Cardiac muscle cell (in vitro differentiated cells and primary cell): ENCODE measurements at regions not wholly inside any gene's neighbourhood (a gene's known extent, or its start where the extent isn't known, plus 50 kb on each side); places are given as distances from the start of the nearest gene placed in this dataset.
A peak's percentile ranks its signal among the peaks of the same experiment; 100 is the strongest.

Experiments used
- DNase-seq, 2 donors: peaks; one replicate each; pipeline versions ENCODE4 v3.0.0 to v3.0.0-alpha.2; 2010 to 2017; ENCODE audit warnings: low read depth in 1 of 2, low spot score in 1 of 2
- H3K27ac ChIP-seq: fragments of 200-600 bp; sonication (generic); 2 replicates; pipeline ENCODE4 v1.5.1; 2016
- H3K27me3 ChIP-seq: fragments of 200-600 bp; sonication (generic); 2 replicates; pipeline ENCODE4 v1.6.0; 2016; ENCODE audit warnings: control low read depth
- H3K36me3 ChIP-seq: fragments of 200-600 bp; sonication (generic); 2 replicates; pipeline ENCODE4 v1.5.1; 2016; ENCODE audit warnings: control low read depth
- H3K4me1 ChIP-seq: fragments of 200-600 bp; sonication (generic); 2 replicates; pipeline ENCODE4 v1.8.1; 2017; ENCODE audit warnings: low read depth, mild to moderate bottlenecking, mixed run types
- H3K4me3 ChIP-seq: fragments of 200-600 bp; sonication (generic); 2 replicates; pipeline ENCODE4 v1.5.1; 2016; ENCODE audit warnings: mild to moderate bottlenecking
- H3K9me3 ChIP-seq: fragments of 200-600 bp; sonication (generic); 2 replicates; pipeline ENCODE4 v1.5.1; 2017; ENCODE audit warnings: low read depth, mild to moderate bottlenecking, control low read depth
- TF ChIP-seq, protein P1 (sequence below): IDR thresholded peaks from 2 replicates; pipeline ENCODE4 v1.5.1; 2012; ENCODE audit warnings: low read depth, mild to moderate bottlenecking, low read length

- Histone ChIP-seq H3K27ac (no peak overlapping the region), H3K9me3 (no peaks in the 10 kb centered on the region), H3K4me3 (no peak overlapping the region), H3K27me3 (no peaks in the 10 kb centered on the region), H3K4me1 (no peaks in the 10 kb centered on the region), H3K36me3 (no peaks in the 10 kb centered on the region)
- no peak for DNase-seq
- TF ChIP-seq, protein P1, sequence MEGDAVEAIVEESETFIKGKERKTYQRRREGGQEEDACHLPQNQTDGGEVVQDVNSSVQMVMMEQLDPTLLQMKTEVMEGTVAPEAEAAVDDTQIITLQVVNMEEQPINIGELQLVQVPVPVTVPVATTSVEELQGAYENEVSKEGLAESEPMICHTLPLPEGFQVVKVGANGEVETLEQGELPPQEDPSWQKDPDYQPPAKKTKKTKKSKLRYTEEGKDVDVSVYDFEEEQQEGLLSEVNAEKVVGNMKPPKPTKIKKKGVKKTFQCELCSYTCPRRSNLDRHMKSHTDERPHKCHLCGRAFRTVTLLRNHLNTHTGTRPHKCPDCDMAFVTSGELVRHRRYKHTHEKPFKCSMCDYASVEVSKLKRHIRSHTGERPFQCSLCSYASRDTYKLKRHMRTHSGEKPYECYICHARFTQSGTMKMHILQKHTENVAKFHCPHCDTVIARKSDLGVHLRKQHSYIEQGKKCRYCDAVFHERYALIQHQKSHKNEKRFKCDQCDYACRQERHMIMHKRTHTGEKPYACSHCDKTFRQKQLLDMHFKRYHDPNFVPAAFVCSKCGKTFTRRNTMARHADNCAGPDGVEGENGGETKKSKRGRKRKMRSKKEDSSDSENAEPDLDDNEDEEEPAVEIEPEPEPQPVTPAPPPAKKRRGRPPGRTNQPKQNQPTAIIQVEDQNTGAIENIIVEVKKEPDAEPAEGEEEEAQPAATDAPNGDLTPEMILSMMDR = no peak
Observed at GRCh38 chr5:35356725-35357124, 126.4 kb upstream of the PRLR start.

DNA sequence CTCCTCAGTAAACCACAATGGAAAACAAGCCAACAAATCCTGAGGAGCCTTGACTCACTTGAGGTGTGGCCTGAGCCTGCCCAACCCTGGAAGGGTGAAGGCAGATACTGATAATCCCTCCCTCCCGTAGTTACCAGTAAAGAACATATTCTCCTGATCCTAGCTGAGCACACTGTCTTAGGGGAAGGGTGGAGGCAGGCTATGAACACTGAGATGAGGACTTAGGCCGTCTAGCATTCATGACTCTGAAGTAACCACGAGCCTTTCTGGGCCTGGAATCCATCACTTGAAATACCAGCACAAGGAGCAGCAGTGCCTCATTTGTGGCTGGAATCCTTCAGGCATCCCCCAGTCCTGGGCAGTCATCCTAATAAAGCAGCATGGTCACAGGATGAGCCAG lies 124.5 kb upstream of the PRLR start:
- H3K36me3 ChIP-seq = no peaks in the 10 kb centered on the region
- no peak overlapping the region for H3K27ac ChIP-seq
- no peaks in the 10 kb centered on the region for H3K27me3 ChIP-seq
- H3K9me3 ChIP-seq = no peaks in the 10 kb centered on the region
- TF ChIP-seq, protein P1 = no peak
- no peaks in the 10 kb centered on the region for H3K4me1 ChIP-seq
- H3K4me3 ChIP-seq = no peak overlapping the region
- DNase-seq = peak in 1 of 2 donors; percentile 8

- Histone ChIP-seq H3K27ac (no peak overlapping the region), H3K4me1 (no peaks in the 10 kb centered on the region), H3K4me3 (no peak overlapping the region), H3K9me3 (no peaks in the 10 kb centered on the region), H3K27me3 (no peaks in the 10 kb centered on the region), H3K36me3 (no peaks in the 10 kb centered on the region)
- peak in 1 of 2 donors; percentile 38 for DNase-seq
- TF ChIP-seq, protein P1 = peak; percentile 25
Observed at GRCh38 chr5:35345222-35345621, 114.9 kb upstream of the PRLR start.

DNA sequence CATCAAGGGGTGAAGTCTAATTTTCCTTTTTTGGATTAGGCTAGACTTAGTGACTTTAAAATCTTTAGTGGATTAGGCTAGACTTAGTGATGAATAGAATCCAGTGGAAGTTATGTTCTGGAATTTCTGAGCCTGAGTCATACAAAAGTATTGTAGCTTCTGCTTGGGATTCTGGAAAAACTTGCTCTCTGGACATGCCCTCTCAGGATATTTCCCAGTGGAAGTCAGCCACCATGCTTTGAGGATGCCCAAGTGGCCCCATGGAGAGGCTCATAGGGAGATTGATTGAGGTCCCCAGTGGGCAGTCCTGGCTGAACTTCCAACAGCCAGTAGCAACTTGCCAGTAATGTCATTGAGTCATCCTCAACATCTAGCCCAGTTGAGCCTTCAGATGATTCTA lies 112.4 kb upstream of the PRLR start:
- DNase-seq = no peak
- H3K27me3 ChIP-seq = no peaks in the 10 kb centered on the region
- no peak overlapping the region for H3K4me3 ChIP-seq
- TF ChIP-seq, protein P1 = no peak
- peaks cover 3% of the 10 kb centered on the region for H3K4me1 ChIP-seq
- no peaks in the 10 kb centered on the region for H3K9me3 ChIP-seq
- H3K27ac ChIP-seq = no peak overlapping the region
- H3K36me3 ChIP-seq = no peaks in the 10 kb centered on the region

GRCh38 chr5:35341189-35341588 lies 110.9 kb upstream of the PRLR start:
- Histone ChIP-seq H3K4me1 (peaks cover 11% of the 10 kb centered on the region), H3K4me3 (no peak overlapping the region), H3K9me3 (no peaks in the 10 kb centered on the region), H3K27me3 (no peaks in the 10 kb centered on the region), H3K27ac (no peak overlapping the region), H3K36me3 (no peaks in the 10 kb centered on the region)
- DNase-seq = no peak
- TF ChIP-seq, protein P1 = no peak

- H3K4me3 ChIP-seq = no peak overlapping the region
- DNase-seq = no peak
- no peaks in the 10 kb centered on the region for H3K9me3 ChIP-seq
- no peak overlapping the region for H3K27ac ChIP-seq
- TF ChIP-seq, protein P1 = no peak
- H3K27me3 ChIP-seq = no peaks in the 10 kb centered on the region
- no peaks in the 10 kb centered on the region for H3K36me3 ChIP-seq
- H3K4me1 ChIP-seq = peaks cover 19% of the 10 kb centered on the region
Observed at GRCh38 chr5:35339616-35340100, 109.4 kb upstream of the PRLR start.
